ENCODE measurements at regions not wholly inside any gene's neighbourhood (a gene's known extent, or its start where the extent isn't known, plus 50 kb on each side); places are given as distances from the start of the nearest gene placed in this dataset.

GRCh38 chr14:26175658-26176057, 422.2 kb downstream of the NOVA1 start:
- no peaks in the 10 kb centered on the region for H3K4me1 Mint-ChIP-seq (ENCODE audit: unreplicated experiment)
- TF ChIP-seq CTCF (conservative IDR thresholded peaks at IDR 0.05) = no peak
- no peak overlapping the region for H3K27ac Mint-ChIP-seq
- H3K36me3 Mint-ChIP-seq = no peaks in the 10 kb centered on the region
- peaks cover 6% of the 10 kb centered on the region for H3K27me3 Mint-ChIP-seq
- H3K9me3 Mint-ChIP-seq = no peaks in the 10 kb centered on the region
- DNase-seq (ENCODE audit: extremely low spot score, unreplicated experiment) = no peak
- H3K4me3 Mint-ChIP-seq = no peak overlapping the region

GRCh38 chr14:26174395-26174794, 423.4 kb downstream of the NOVA1 start:
- Mint-ChIP-seq H3K27ac (no peak overlapping the region), H3K4me3 (no peak overlapping the region), H3K27me3 (peaks cover 6% of the 10 kb centered on the region), H3K9me3 (no peaks in the 10 kb centered on the region), H3K4me1 (ENCODE audit: unreplicated experiment) (no peaks in the 10 kb centered on the region), H3K36me3 (no peaks in the 10 kb centered on the region)
- TF ChIP-seq CTCF (conservative IDR thresholded peaks at IDR 0.05) = no peak
- DNase-seq (ENCODE audit: extremely low spot score, unreplicated experiment) = no peak

- Mint-ChIP-seq H3K36me3 (no peaks in the 10 kb centered on the region), H3K4me3 (no peak overlapping the region), H3K4me1 (ENCODE audit: unreplicated experiment) (no peaks in the 10 kb centered on the region), H3K27ac (no peak overlapping the region), H3K9me3 (no peaks in the 10 kb centered on the region), H3K27me3 (peaks cover 6% of the 10 kb centered on the region)
- no peak for DNase-seq (ENCODE audit: extremely low spot score, unreplicated experiment)
- no peak for TF ChIP-seq CTCF (conservative IDR thresholded peaks at IDR 0.05)
Observed at GRCh38 chr14:26173581-26174110, 424.2 kb downstream of the NOVA1 start.

GRCh38 chr14:26172396-26172795, 425.4 kb downstream of the NOVA1 start:
- Mint-ChIP-seq H3K9me3 (no peaks in the 10 kb centered on the region), H3K36me3 (no peaks in the 10 kb centered on the region), H3K4me1 (ENCODE audit: unreplicated experiment) (no peaks in the 10 kb centered on the region), H3K27me3 (peaks cover 6% of the 10 kb centered on the region), H3K4me3 (no peak overlapping the region), H3K27ac (no peak overlapping the region)
- TF ChIP-seq CTCF (conservative IDR thresholded peaks at IDR 0.05) = no peak
- DNase-seq (ENCODE audit: extremely low spot score, unreplicated experiment) = no peak

- no peaks in the 10 kb centered on the region for H3K9me3 Mint-ChIP-seq
- H3K4me3 Mint-ChIP-seq = no peak overlapping the region
- H3K36me3 Mint-ChIP-seq = no peaks in the 10 kb centered on the region
- H3K27ac Mint-ChIP-seq = no peak overlapping the region
- no peak for DNase-seq (ENCODE audit: extremely low spot score, unreplicated experiment)
- no peaks in the 10 kb centered on the region for H3K4me1 Mint-ChIP-seq (ENCODE audit: unreplicated experiment)
- TF ChIP-seq CTCF (conservative IDR thresholded peaks at IDR 0.05) = no peak
- H3K27me3 Mint-ChIP-seq = peaks cover 6% of the 10 kb centered on the region
Observed at GRCh38 chr14:26170885-26171284, 426.9 kb downstream of the NOVA1 start.

GRCh38 chr14:26163761-26164160, 434.1 kb downstream of the NOVA1 start:
- Mint-ChIP-seq H3K4me3 (no peak overlapping the region), H3K36me3 (no peaks in the 10 kb centered on the region), H3K27ac (no peak overlapping the region), H3K27me3 (no peaks in the 10 kb centered on the region), H3K4me1 (ENCODE audit: unreplicated experiment) (no peaks in the 10 kb centered on the region), H3K9me3 (no peaks in the 10 kb centered on the region)
- DNase-seq (ENCODE audit: extremely low spot score, unreplicated experiment) = no peak
- peak; percentile 68 for TF ChIP-seq CTCF (conservative IDR thresholded peaks at IDR 0.05)

Measured in type B pancreatic cell (in vitro differentiated cells).